GM12874 (cell line): ENCODE measurements at regions not wholly inside any gene's neighbourhood (a gene's known extent, or its start where the extent isn't known, plus 50 kb on each side); places are given as distances from the start of the nearest gene placed in this dataset.

Source experiments
- CTCF ChIP-seq: IDR thresholded peaks from 2 replicates; pipeline ENCODE4 v1.5.1; 2011; ENCODE audit warnings: low read depth, mild to moderate bottlenecking, control low read depth, low read length, moderate library complexity; ENCODE audit not compliant: insufficient read depth

DNA sequence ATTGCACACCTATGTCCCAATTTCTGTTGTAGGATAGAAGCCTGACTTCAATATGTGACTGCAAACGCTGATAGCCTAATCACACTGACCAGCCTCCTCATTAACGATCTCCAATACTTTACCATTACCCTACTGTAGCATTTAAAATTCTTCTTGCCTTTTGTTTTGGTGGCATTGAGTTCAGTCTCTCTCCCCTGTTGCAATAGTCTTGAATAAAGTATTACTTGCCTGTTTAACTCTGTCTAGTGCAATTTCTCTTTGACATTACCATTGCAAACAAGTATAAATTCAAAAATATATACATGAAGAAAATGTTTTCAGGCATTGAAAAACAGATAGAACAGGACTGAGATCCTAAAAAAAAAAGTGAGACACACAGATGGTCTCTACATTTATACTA, 649.1 kb upstream of the B3GAT1 start:
- TF ChIP-seq CTCF: no peak

- no peak for TF ChIP-seq CTCF
Measured at GRCh38 chr11:135046986-135047385, 634.9 kb upstream of the B3GAT1 start.

- TF ChIP-seq CTCF: no peak
Measured at GRCh38 chr11:135046556-135046955, 634.5 kb upstream of the B3GAT1 start.

DNA sequence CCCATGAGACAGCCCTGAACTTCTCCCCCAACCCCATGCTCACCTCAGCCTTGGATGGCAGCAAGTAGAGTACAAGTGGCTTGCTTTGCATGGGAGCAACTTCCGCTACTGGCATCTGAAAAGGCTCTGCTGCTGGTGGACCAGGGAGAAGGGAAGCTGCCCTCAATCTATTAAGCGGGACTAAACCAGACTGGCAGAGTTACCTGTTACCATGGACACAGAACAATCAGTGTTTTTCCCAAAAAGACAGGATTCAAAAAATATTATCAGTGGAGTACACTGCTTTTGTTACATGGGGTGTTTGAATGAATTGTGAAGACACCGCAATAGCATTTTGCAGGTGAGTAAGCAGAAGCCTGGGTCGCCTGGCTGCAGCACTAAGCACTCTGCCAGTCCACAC, 631.4 kb upstream of the B3GAT1 start:
- TF ChIP-seq CTCF: no peak

DNA sequence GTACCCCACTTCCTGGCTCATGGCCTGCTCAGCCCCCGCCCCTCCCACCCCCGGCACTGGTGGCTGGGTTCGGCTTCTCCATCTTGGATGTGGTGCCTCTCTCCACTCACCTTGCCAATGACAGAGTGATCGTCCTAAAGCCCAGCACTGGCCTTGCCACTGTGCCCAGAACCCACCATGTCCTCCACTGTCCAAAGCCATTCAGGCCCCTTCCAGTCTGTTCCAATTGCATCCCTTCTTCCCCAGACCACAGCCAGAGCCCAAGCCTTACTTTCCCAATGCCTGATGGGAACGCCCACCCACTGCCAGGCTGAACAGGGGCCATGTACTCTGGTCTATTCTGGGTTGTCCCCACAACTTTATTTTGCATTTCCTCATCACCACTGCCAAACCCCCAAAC, 625.8 kb upstream of the B3GAT1 start:
- TF ChIP-seq CTCF: no peak

GRCh38 chr11:135036488-135037297, 624.7 kb upstream of the B3GAT1 start:
- no peak for TF ChIP-seq CTCF

DNA sequence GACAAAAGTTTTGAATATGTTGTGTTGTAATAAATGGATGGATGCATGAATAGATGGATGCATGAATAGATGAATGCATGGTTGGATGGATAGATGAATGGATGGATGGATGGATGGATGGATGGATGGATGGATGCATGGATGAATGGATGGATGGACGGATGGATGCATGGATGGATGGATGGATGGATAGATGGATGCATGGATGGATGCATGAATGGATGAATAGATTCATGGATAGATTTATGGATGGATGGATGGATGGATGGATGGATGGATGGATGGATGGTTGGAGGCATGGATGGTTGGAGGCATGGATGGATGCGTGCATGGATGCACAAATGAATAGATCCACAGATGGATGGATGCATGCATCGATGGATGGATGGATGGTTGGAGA, 623.2 kb upstream of the B3GAT1 start:
- no peak for TF ChIP-seq CTCF

DNA sequence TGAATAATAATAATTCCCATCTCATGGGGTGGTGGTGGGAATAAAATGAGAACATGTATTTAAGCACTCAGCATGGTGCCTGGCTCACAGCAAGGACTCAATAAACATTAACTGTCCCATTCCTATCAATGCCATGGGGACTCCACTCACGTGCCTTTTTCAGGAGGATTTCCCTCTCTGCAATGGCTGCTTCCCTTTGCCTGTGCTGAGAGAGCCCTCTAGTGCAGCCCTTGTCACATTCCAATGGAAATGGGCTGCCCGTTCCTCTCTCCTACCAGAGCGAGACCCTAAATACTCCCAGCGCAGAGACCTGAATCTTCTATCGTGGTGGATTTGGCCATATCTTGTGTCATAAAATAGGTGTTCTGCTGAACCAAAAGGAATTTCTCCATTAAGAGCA, 621.5 kb upstream of the B3GAT1 start:
- TF ChIP-seq CTCF: no peak
